H9 (cell line): ENCODE measurements at regions not wholly inside any gene's neighbourhood (a gene's known extent, or its start where the extent isn't known, plus 50 kb on each side); places are given as distances from the start of the nearest gene placed in this dataset.

Source experiments
- DNase-seq: peaks from one replicate; pipeline ENCODE4 v3.0.0-alpha.2; 2017
- H2AFZ ChIP-seq: one replicate; pipeline ENCODE4 v1.6.1; 2013; ENCODE audit warnings: mild to moderate bottlenecking, low read length, control low read depth, moderate library complexity
- H2AK5ac ChIP-seq: 2 replicates; pipeline ENCODE4 v1.6.1; 2013; ENCODE audit warnings: low read length, control low read depth, mixed read lengths; ENCODE audit not compliant: insufficient read length
- H2BK120ac ChIP-seq: one replicate; pipeline ENCODE4 v1.6.1; 2013; ENCODE audit warnings: low read depth, mild to moderate bottlenecking, low read length, control low read depth, inconsistent platforms; ENCODE audit not compliant: poor library complexity, severe bottlenecking
- H2BK12ac ChIP-seq: 2 replicates; pipeline ENCODE4 v1.6.1; 2013; ENCODE audit warnings: low read length, control low read depth, mixed read lengths, low read depth; ENCODE audit not compliant: insufficient read length
- H2BK15ac ChIP-seq: 2 replicates; pipeline ENCODE4 v1.6.1; 2013; ENCODE audit warnings: low read depth, low read length, control low read depth
- H2BK20ac ChIP-seq: one replicate; pipeline ENCODE4 v1.6.1; 2013; ENCODE audit warnings: low read depth, mild to moderate bottlenecking, low read length, control low read depth, inconsistent platforms; ENCODE audit not compliant: poor library complexity, severe bottlenecking
- H2BK5ac ChIP-seq: 2 replicates; pipeline ENCODE4 v1.6.1; 2013; ENCODE audit warnings: low read length, control low read depth, mixed read lengths; ENCODE audit not compliant: insufficient read length
- H3K14ac ChIP-seq: 2 replicates; pipeline ENCODE4 v1.6.1; 2013; ENCODE audit warnings: low read length, control low read depth; ENCODE audit not compliant: insufficient read depth
- H3K18ac ChIP-seq: 2 replicates; pipeline ENCODE4 v1.6.1; 2013; ENCODE audit warnings: low read depth, mild to moderate bottlenecking, mixed read lengths, low read length, control low read depth; ENCODE audit not compliant: insufficient read length
- H3K23ac ChIP-seq: 2 replicates; pipeline ENCODE4 v1.6.1; 2013; ENCODE audit warnings: low read length, control low read depth, mixed read lengths, low read depth; ENCODE audit not compliant: insufficient read length
- H3K23me2 ChIP-seq: 2 replicates; pipeline ENCODE4 v1.6.1; 2013; ENCODE audit warnings: low read depth, mild to moderate bottlenecking, mixed read lengths, low read length, control low read depth; ENCODE audit not compliant: insufficient read length, poor library complexity, severe bottlenecking
- H3K27ac ChIP-seq: 2 replicates; pipeline ENCODE4 v1.5.1; 2013; ENCODE audit warnings: low read length, control low read depth, mixed read lengths, low read depth; ENCODE audit not compliant: insufficient read length
- H3K27me3 ChIP-seq: 2 replicates; pipeline ENCODE4 v1.6.1; 2013; ENCODE audit warnings: low read length, control low read depth, inconsistent platforms; ENCODE audit not compliant: insufficient read depth
- H3K4ac ChIP-seq: 2 replicates; pipeline ENCODE4 v1.6.1; 2013; ENCODE audit warnings: low read depth, mild to moderate bottlenecking, control low read depth, inconsistent platforms, low read length, moderate library complexity
- H3K4me1 ChIP-seq: 2 replicates; pipeline ENCODE4 v1.6.1; 2013; ENCODE audit warnings: low read length, control low read depth, inconsistent platforms; ENCODE audit not compliant: insufficient read depth
- H3K4me2 ChIP-seq: 2 replicates; pipeline ENCODE4 v1.6.1; 2013; ENCODE audit warnings: low read length, control low read depth, mixed read lengths; ENCODE audit not compliant: insufficient read length, insufficient read depth
- H3K56ac ChIP-seq: 2 replicates; pipeline ENCODE4 v1.6.1; 2013; ENCODE audit warnings: low read depth, mild to moderate bottlenecking, mixed read lengths, low read length, control low read depth; ENCODE audit not compliant: insufficient read length
- H3K79me1 ChIP-seq: 2 replicates; pipeline ENCODE4 v1.6.1; 2013; ENCODE audit warnings: low read depth, mild to moderate bottlenecking, moderate library complexity, low read length, control low read depth, inconsistent platforms; ENCODE audit not compliant: insufficient read depth, poor library complexity, severe bottlenecking
- H3K79me2 ChIP-seq: 2 replicates; pipeline ENCODE4 v1.6.1; 2013; ENCODE audit warnings: low read length, control low read depth, inconsistent platforms; ENCODE audit not compliant: insufficient read depth
- H3K9ac ChIP-seq: 2 replicates; pipeline ENCODE4 v1.6.1; 2013; ENCODE audit warnings: low read length, control low read depth, mixed read lengths; ENCODE audit not compliant: insufficient read length; ENCODE audit errors: extremely low read depth
- H3K9me3 ChIP-seq: one replicate; pipeline ENCODE4 v1.6.1; 2013; ENCODE audit warnings: low read depth, low read length, inconsistent platforms; ENCODE audit not compliant: control insufficient read depth
- H3T11ph ChIP-seq: one replicate; pipeline ENCODE4 v1.6.1; 2013; ENCODE audit warnings: mild to moderate bottlenecking, low read length, control low read depth, inconsistent platforms
- H4K20me1 ChIP-seq: one replicate; pipeline ENCODE4 v1.6.1; 2013; ENCODE audit not compliant: control insufficient read depth, insufficient read length, insufficient read depth
- H4K5ac ChIP-seq: 2 replicates; pipeline ENCODE4 v1.6.1; 2013; ENCODE audit warnings: low read depth, mild to moderate bottlenecking, mixed read lengths, low read length, control low read depth; ENCODE audit not compliant: insufficient read length
- H4K8ac ChIP-seq: replicated peaks from 2 replicates; pipeline ENCODE4 v1.6.1; 2013; ENCODE audit warnings: low read length, control low read depth, mixed read lengths, low read depth; ENCODE audit not compliant: insufficient read length
- H4K91ac ChIP-seq: 2 replicates; pipeline ENCODE4 v1.6.1; 2013; ENCODE audit warnings: low read depth, mild to moderate bottlenecking, moderate library complexity, mixed read lengths, low read length, control low read depth; ENCODE audit not compliant: insufficient read length
- H3K27ac Mint-ChIP-seq, 3 experiments: 2 replicates in 2 of 3; 3 replicates in 1 of 3; pipeline ENCODE4 v1.8.0; 2020 to 2021; ENCODE audit warnings: mixed read lengths in 3 of 3, mild to moderate bottlenecking in 1 of 3, moderate library complexity in 1 of 3
- H3K27me3 Mint-ChIP-seq: 2 replicates; pipeline ENCODE4 v1.8.0; 2021; ENCODE audit warnings: low read depth, mild to moderate bottlenecking, moderate library complexity, mixed read lengths
- H3K36me3 Mint-ChIP-seq, 3 experiments: 2 replicates in 2 of 3; 3 replicates in 1 of 3; pipeline ENCODE4 v1.8.0; 2020 to 2021; ENCODE audit warnings: low read depth in 3 of 3, mixed read lengths in 3 of 3; ENCODE audit not compliant: insufficient read depth in 1 of 3
- H3K4me1 Mint-ChIP-seq, 2 experiments: 2 replicates each; pipeline ENCODE4 v1.8.0; 2020; ENCODE audit warnings: mixed read lengths in 2 of 2
- H3K4me3 Mint-ChIP-seq, 2 experiments: 2 replicates in 1 of 2; 3 replicates in 1 of 2; pipeline ENCODE4 v1.8.0; 2020 to 2021; ENCODE audit warnings: mild to moderate bottlenecking in 2 of 2, mixed read lengths in 2 of 2, moderate library complexity in 1 of 2
- H3K9me3 Mint-ChIP-seq, 2 experiments: 2 replicates in 1 of 2; 3 replicates in 1 of 2; pipeline ENCODE4 v1.8.0; 2020; ENCODE audit warnings: mild to moderate bottlenecking in 2 of 2, mixed read lengths in 2 of 2, moderate library complexity in 1 of 2
- CTCF ChIP-seq: fragments of 200-600 bp; sonication (generic); conservative IDR thresholded peaks from 3 replicates; pipeline ENCODE4 v1.8.0; 2021; ENCODE audit warnings: antibody characterized with exemption, mild to moderate bottlenecking
- WGBS: extraction: QIAGEN DNeasy Blood & Tissue Kit; methylation state at CpG from one replicate; pipeline ENCODE4 v1.1.7; 2013; ENCODE audit warnings: missing lambda C conversion rate, low lambda C conversion rate, mixed read lengths; ENCODE audit not compliant: insufficient read length; ENCODE audit errors: extremely low coverage; 5-methylcytosine and 5-hydroxymethylcytosine counted together

- Histone ChIP-seq H3K56ac (no peak overlapping the region), H4K20me1 (no peaks in the 10 kb centered on the region), H2AK5ac (no peak overlapping the region), H2BK15ac (no peak overlapping the region), H2BK20ac (no peak overlapping the region), H3K23ac (no peak overlapping the region), H3K79me2 (no peaks in the 10 kb centered on the region), H3K4me1 (peaks cover 8% of the 10 kb centered on the region; the same call in 1 of the 2 replicates), H3K14ac (no peak overlapping the region), H3T11ph (no peak overlapping the region), H4K91ac (no peak overlapping the region), H3K23me2 (no peaks in the 10 kb centered on the region), H3K27me3 (no peaks in the 10 kb centered on the region), H2BK5ac (no peak overlapping the region), H4K5ac (no peak overlapping the region), H3K4me2 (no peak overlapping the region), H2BK120ac (no peak overlapping the region), H4K8ac (no peak overlapping the region), H3K4ac (no peak overlapping the region), H3K27ac (no peak overlapping the region), H2BK12ac (no peak overlapping the region), H3K9ac (no peak overlapping the region), H2AFZ (no peak overlapping the region), H3K79me1 (no peaks in the 10 kb centered on the region), H3K18ac (no peak overlapping the region), H3K9me3 (no peaks in the 10 kb centered on the region)
- Mint-ChIP-seq H3K9me3 (peaks cover under 1 to 4% of the 10 kb centered on the region in 2 experiments; a peak in 4 of 5 replicates), H3K36me3 (peaks cover 0 to 1% (median 0%) of the 10 kb centered on the region in 3 experiments; a peak in 3 of 7 replicates), H3K27ac (peak overlapping the region in 1 of 3 experiments; percentile 36; a peak in 1 of 7 replicates), H3K4me1 (peaks cover 23 to 31% of the 10 kb centered on the region in 2 experiments), H3K4me3 (no peak overlapping the region), H3K27me3 (peaks cover 10% of the 10 kb centered on the region; the same call in 1 of the 2 replicates)
- no peak for DNase-seq
- TF ChIP-seq CTCF = no peak
- no CpG with 5 or more reads among the region's 6 CpGs for WGBS
Measured at GRCh38 chr9:90444609-90445204, 197.9 kb downstream of the DIRAS2 start.
